DMS153 treated with DMSO at 0.1 percent for 48 hours (cell line): ENCODE measurements at regions not wholly inside any gene's neighbourhood (a gene's known extent, or its start where the extent isn't known, plus 50 kb on each side); places are given as distances from the start of the nearest gene placed in this dataset.
"Not testable (repeated sequence)": the region's sequence is repeated elsewhere in the genome, so short reads cannot be mapped to it uniquely, and the experiment has no call there.

Experiments used
- DNase-seq: peaks from one replicate; lab custom pipeline; 2025; ENCODE audit not compliant: unreplicated experiment; lab: John Stamatoyannopoulos, UW

GRCh38 chrX:140342410-140342809 lies 162.5 kb downstream of the SOX3 start:
- DNase-seq: no peak

- DNase-seq: no peak
Observed at GRCh38 chrX:140337263-140337662, 167.6 kb downstream of the SOX3 start.

- DNase-seq: no peak
Observed at GRCh38 chrX:140318296-140318695, 186.6 kb downstream of the SOX3 start.

DNA sequence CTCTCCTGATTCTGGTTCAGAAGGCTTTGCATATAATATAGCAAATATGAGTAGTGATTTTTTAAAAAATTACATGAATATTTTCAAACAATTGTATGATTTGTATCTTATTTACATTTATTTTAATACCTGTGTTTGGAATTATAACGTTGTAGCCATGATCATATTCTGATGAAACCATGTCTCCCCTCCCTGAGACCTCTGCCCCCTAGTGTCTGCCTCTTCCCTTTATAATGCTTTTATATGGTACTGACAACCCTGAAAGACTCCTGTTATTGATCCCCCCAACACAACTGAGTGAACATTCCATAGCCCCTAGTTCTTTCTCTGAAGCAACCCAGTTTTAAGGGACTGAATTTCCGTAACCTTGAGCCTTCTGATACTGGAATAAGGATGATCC lies 187.4 kb downstream of the SOX3 start:
- no peak for DNase-seq

DNA sequence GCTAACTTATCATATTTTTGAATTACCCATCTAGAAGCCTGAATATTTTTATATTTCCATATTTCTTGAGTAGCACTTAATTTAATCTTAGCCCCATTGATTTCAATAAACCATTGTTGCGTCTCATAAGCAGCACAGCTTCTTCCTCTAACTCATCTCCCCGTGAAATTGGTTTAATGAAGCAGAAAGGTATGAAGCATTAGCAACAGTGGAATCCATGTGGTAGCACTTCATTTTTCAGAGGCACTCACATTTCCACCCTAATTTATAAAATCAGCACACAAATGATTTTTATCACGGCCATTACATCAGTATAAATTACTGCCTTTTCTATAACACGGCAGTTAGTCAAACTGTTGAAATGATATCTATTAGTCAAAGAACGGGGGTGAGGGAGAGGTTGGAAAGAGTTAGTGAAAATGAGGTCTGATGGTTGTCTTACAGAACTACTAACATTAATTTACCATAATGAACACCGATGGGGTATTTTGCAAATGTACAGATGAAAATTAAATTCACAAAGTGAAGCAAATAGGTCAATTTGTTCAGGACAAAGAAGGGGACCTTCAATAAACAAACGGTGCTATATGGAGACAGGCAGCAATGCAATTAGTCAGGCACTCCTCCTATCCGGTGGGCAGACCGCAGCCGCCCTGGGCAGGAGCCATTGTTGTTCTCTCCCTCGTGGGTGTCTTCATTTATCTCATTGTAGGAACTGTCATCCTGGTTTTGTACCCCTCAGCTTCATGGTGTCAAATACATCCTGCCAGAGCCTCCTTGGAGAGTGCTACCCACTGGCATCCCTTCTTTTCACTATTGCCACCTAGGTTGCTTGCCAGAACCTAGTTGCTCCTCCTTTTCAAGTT lies 205.7 kb downstream of the SOX3 start:
- DNase-seq: no peak

DNA sequence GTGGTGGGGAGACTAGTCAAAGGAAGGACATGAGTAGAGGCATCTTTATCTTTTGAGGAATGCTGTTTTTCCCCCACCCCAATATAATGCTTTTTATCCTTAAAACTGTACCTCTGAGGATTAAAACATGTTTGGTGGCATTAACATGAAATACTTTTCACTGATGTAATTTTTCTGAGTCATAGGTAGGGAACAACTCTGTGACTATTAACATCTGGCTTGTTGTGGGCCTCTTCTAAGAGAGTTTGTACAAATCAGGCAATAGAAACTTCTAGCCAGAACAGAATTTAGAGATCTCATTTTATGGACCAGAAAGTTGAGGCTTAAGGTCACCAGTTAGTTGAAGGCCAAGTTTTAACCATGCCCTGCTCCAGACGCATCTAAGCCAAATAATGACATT lies 207.6 kb downstream of the SOX3 start:
- DNase-seq: no peak

DNA sequence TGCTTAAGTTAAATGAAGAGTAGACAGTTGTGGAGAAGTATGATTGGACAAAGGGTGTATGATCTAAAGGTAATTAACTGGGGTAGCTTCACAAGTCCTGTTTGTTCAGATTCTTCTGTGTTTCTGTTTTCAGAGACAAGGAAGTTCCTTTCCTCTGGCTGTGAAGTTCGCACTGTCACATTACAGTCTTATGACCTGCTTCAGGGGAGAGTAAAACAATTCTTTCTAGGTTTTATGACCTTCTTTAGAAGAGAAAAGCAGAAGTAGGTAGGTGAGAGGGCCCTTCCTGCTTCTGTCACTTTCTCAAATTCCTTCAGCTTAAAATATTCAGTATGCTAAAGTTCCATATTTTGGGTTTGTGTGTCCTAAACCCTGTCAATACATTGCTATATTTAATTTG lies 211.9 kb downstream of the SOX3 start:
- no peak for DNase-seq

DNA sequence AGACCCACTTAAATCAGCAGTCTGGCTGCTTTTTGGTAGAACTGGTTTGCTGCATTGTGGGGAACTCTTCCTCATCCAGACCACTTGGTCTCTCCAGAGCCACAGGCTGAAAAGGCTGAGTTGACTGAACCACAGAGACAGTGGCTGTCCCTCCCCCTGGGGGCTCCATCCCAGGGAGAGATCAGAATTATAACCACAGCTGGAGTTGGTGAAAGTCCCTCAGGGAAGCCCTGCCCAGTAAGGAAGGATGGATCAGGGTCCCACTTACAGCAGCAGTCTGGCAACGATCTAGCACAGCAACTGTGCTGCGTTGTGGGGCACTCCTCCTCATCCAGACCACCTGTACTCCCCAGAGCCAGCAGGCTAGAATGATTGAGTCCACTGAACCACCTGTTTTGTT lies 212.7 kb downstream of the SOX3 start:
- no peak for DNase-seq

DNA sequence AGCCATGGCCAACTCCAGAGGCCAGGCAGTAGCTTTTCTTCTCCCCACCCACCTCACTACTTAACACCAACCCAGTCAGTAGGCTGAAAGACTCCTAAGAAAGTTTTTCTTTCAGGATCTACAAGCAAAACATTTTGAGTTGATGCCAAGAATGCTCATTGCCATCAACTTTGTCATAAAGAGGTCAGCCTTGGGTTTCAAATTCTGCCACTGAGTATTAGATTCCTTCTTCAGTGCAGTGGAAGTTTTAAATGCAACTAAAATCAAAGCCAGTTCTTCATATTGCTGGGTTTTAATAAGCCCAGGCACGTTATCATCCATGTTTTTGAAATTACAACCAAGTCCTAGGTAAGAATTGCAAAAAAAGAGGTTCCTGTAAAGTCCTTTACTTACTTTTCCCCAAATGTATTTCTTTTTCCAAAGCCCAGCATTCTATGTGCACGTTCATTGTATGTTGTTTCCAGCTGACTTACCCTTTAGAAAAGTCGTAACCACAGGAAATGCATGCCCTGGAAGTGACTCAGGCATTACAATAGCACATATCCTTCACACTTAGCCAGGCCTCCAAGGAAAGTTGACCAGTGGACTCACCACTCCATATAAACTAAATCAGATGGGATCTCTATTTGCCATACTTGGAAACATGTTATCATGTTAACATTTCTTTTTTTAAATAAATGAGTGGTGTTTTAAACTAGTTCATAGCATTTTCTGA lies 229.9 kb downstream of the SOX3 start:
- no peak for DNase-seq

DNA sequence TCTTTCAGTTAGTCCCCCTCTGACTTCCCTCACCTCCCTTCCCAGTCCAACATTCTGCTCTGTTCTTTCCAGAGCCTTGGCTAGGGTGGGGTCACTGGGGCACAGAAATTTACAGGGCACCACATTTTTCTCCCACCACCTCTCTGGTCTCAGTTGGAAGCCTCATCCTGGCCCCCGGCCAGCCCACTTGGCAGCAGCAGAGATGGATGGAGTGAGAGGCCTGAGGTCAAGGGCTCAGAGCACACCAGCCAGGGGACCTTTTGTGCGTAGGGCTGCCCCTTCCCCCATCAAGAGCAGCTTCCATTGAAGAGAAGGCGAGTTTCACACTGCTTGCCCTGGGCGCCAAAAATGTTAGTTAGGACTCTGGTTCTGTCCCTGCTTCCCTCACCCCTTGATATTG lies 230.9 kb downstream of the SOX3 start:
- no peak for DNase-seq

DNA sequence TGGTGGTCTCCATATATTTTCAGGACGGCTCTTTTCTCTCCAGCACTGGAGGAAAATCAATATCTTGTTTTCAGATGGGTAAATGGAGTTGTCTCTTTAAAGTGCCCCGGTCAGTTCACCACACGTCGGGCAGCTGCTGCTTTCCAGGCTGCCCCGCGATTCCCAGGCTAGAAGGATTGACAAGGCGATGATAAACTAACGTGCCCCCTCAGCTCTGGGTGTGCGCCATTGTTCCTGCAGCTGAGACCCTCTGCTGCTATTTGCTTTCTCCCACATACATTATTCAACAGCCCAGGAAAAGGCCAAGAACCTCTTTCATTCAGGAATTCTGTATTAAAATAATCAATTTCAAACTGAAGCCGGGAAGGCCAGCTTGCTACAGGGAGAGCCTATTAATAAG lies 254.5 kb downstream of the SOX3 start:
- DNase-seq: no peak

DNA sequence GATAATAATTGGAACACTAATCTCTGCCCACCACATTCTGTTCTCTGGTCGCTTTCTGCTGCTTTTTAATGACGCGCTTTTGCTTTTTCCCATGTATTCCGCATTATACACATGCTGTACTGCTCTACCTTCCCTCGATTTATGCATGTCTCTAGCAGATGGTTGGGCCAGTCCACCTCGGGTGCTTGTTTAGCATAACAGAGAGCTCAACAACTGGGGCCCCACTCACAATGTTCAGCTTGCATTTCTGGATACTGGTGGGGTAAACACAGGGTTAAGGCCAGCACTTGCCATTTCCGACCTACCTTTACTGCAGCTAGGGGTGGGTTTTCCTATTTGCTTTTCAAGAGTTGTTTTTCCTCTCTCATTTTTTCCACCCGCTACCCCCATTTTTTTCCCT lies 255.8 kb downstream of the SOX3 start:
- DNase-seq: no peak

- no peak for DNase-seq
Observed at GRCh38 chrX:140229191-140229590, 263.9 kb upstream of the CXorf66 start.

DNA sequence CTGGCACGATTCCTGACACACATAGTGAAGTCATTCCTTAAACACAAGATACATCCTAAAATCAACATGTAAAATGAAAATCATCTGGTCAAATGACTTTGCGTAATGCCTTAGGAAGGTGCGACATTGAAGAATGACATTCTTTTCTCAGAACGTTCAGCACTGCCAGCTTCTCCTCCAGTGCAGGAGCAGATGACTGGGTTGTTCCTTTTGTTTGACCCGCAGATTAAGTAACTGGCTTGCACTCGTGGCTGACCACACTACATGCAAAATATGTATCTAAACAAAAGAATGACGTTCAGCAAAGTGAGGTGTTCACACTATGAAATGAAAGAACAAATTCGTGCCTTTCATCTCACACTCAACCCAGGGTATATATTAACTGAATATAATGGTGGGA lies 260.7 kb upstream of the CXorf66 start:
- not testable (repeated sequence) for DNase-seq

DNA sequence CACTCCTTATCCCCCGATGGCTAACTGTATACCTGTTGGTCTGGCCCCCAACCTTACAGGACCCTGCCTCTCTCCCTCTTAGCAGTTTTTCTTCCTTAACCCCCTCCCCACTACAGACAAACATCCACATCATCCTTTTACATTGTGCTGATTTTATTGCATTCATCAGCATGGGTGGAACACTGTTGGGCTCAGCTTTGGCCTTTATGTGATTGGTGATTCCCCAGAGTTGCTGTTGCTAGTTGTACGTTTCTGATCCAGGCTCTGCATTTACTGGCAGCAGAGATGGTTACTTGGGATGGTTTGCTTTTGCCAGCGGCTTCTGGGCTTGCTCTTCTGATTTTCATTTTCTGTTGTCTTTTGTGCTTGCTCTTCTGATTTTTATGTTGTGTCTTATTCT lies 250.6 kb upstream of the CXorf66 start:
- DNase-seq: not testable (repeated sequence)

DNA sequence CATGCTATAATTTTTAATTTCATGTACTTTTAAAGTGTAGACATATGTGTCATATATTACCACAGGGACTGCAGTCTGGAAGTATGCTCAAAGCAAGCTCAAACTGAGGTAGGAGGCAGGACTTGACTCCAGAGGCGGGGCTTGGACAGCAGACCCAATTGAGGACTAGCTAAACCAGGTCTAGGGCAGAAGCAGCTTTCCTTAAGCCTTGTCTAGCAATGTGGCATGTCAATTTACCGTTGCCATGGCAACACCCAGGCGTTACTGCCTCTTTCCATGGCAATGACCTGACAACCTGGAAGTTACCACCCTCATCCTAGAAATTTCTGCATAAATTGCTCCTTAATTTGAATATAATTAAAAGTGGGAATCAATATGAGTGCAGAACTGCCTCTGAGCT lies 249.2 kb upstream of the CXorf66 start:
- DNase-seq: not testable (repeated sequence)

DNA sequence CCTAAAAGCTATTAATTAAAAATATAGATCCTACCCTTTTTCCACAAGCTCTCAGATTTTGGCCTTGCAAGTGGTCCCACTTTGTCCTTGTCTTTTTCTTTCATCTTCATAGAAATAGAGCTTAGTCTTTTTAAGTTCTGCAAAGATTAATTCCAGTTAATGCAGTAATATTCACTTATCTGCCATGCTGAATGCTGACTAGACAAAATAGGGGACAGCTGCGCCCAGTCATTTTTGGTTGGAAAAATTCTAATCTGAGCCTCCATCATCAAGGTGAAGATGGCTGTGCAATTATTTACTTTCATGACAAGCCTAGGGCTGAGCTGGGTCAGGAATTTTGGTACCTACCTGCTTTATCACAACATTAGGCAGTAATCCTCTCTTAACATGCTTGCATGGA lies 241.3 kb upstream of the CXorf66 start:
- DNase-seq: no peak

GRCh38 chrX:140190441-140191108 lies 225.3 kb upstream of the CXorf66 start:
- DNase-seq: no peak

- no peak for DNase-seq
Observed at GRCh38 chrX:140180585-140180984, 215.3 kb upstream of the CXorf66 start.

- DNase-seq: no peak
Observed at GRCh38 chrX:140177821-140178220, 212.5 kb upstream of the CXorf66 start.

DNA sequence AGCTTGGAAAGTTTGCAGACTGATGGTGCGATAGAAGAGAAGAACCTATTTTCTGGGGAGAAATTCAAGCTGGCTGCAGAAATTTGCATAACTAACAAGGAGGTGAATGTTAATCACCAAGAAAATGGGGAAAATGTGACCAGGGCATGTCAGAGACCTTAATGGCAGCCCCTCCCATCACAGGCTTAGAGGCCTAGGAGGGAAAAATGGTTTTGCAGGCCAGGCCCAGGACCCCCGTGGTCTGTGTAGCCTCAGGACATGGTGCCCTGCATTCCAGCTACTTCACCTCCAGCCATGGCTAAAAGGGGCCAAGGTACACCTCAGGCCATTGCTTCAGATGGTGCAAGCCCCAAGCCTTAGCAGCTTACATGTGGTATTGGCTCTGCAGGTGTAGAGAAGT lies 207.1 kb upstream of the CXorf66 start:
- no peak for DNase-seq

DNA sequence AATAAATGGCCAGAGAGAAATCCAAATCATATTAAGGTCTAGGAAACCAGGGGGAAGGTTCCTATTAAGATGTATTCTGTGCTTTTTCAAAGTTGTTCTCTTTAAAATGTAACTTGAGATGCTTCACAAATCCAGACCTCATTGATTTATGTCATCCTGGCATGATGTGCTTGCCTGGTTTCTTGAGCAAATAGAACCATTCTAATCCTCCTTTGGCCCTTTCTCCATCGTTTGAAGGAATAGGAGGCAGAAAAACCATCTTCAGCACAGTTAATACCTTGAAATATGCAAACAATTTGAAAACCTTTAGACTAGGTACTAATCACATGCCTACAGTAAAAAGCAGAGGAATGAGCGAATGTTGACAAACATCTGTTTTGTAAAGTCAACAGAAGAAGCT lies 202.2 kb upstream of the CXorf66 start:
- no peak for DNase-seq
